HEK293 (cell line): ENCODE measurements at regions not wholly inside any gene's neighbourhood (a gene's known extent, or its start where the extent isn't known, plus 50 kb on each side); places are given as distances from the start of the nearest gene placed in this dataset.

Experiments
- CTCF ChIA-PET: fragments of 350-600 bp; formaldehyde crosslinking; extraction: SDS; loops from one replicate; lab custom pipeline; 2021; ENCODE audit warnings: antibody characterized with exemption; lab: Yijun Ruan, JAX
- POLR2A ChIA-PET: fragments of 300-600 bp; formaldehyde crosslinking; extraction: SDS; loops from one replicate; lab custom pipeline; 2020; ENCODE audit warnings: antibody characterized with exemption, inconsistent platforms; lab: Yijun Ruan, JAX
- H3K27ac ChIP-seq: fragments of 200-500 bp; sonication (Bioruptor generic); 2 replicates; pipeline ENCODE4 v1.5.1; 2014; ENCODE audit warnings: low read depth, low read length, control low read depth, inconsistent platforms; ENCODE audit errors: extremely low read depth
- H3K36me3 ChIP-seq, 2 experiments: fragments of 200-500 bp in 1 of 2; sonication (Bioruptor generic) in 1 of 2; 1 replicate in 1 of 2; 2 replicates in 1 of 2; pipeline ENCODE4 v1.5.1; 2014 to 2017; ENCODE audit warnings: inconsistent platforms in 2 of 2, low read length in 2 of 2; ENCODE audit not compliant: control insufficient read depth in 2 of 2, insufficient read depth in 1 of 2
- H3K4me1 ChIP-seq: fragments of 200-500 bp; sonication (Bioruptor generic); 2 replicates; pipeline ENCODE4 v1.5.1; 2014; ENCODE audit warnings: mild to moderate bottlenecking, low read length, inconsistent platforms; ENCODE audit not compliant: control insufficient read depth, insufficient read depth
- H3K4me3 ChIP-seq: 2 replicates; pipeline ENCODE4 v1.5.1; 2011; ENCODE audit warnings: low read depth, mild to moderate bottlenecking, control low read depth, low read length, moderate library complexity
- H3K9me3 ChIP-seq: fragments of 200-500 bp; sonication (Bioruptor generic); 2 replicates; pipeline ENCODE4 v1.5.1; 2014; ENCODE audit warnings: low read depth, low read length, inconsistent platforms; ENCODE audit not compliant: control insufficient read depth, insufficient read depth
- GLI2 ChIP-seq: fragments of 450-650 bp; formaldehyde crosslinking; IDR thresholded peaks from 2 replicates; pipeline ENCODE4; 2017; ENCODE audit warnings: missing biosample characterization, missing genetic modification characterization, low read depth, borderline replicate concordance
- GLI4 ChIP-seq: fragments of 450-650 bp; formaldehyde crosslinking; IDR thresholded peaks from 2 replicates; pipeline ENCODE4 v1.5.1; 2016; ENCODE audit warnings: missing biosample characterization, missing genetic modification characterization
- HOXD13 ChIP-seq: sonication (generic); formaldehyde crosslinking; IDR thresholded peaks from 2 replicates; pipeline ENCODE4 v1.8.0; 2022; ENCODE audit warnings: missing genetic modification reagents, borderline replicate concordance
- KLF9 ChIP-seq: fragments of 450-650 bp; formaldehyde crosslinking; IDR thresholded peaks from 2 replicates; pipeline ENCODE4 v1.5.1; 2016; ENCODE audit warnings: missing biosample characterization, missing genetic modification characterization, low read depth
- MZF1 ChIP-seq: fragments of 450-650 bp; formaldehyde crosslinking; IDR thresholded peaks from 2 replicates; pipeline ENCODE4 v1.5.1; 2017; ENCODE audit warnings: missing biosample characterization, missing genetic modification characterization, borderline replicate concordance
- OSR2 ChIP-seq: fragments of 450-650 bp; formaldehyde crosslinking; IDR thresholded peaks from 2 replicates; pipeline ENCODE4 v1.5.1; 2016; ENCODE audit warnings: missing biosample characterization, missing genetic modification characterization
- SCRT2 ChIP-seq: fragments of 450-650 bp; formaldehyde crosslinking; IDR thresholded peaks from 2 replicates; pipeline ENCODE4 v1.5.1; 2016; ENCODE audit warnings: missing biosample characterization, missing genetic modification characterization
- TRIM28 ChIP-seq: IDR thresholded peaks from 2 replicates; pipeline ENCODE4 v1.6.1; 2011; ENCODE audit warnings: low read length, control low read depth, borderline replicate concordance
- WT1 ChIP-seq: fragments of 450-650 bp; formaldehyde crosslinking; IDR thresholded peaks from 2 replicates; pipeline ENCODE4 v1.5.1; 2016; ENCODE audit warnings: missing biosample characterization, missing genetic modification characterization
- YY2 ChIP-seq: fragments of 450-650 bp; formaldehyde crosslinking; IDR thresholded peaks from 2 replicates; pipeline ENCODE4 v1.5.1; 2016; ENCODE audit warnings: missing biosample characterization, missing genetic modification characterization
- ZBTB17 ChIP-seq: fragments of 450-650 bp; formaldehyde crosslinking; IDR thresholded peaks from 2 replicates; pipeline ENCODE4 v1.5.1; 2016; ENCODE audit warnings: missing biosample characterization, missing genetic modification characterization
- ZBTB21 ChIP-seq: fragments of 450-650 bp; formaldehyde crosslinking; IDR thresholded peaks from 2 replicates; pipeline ENCODE4 v1.5.1; 2017; ENCODE audit warnings: missing biosample characterization, missing genetic modification characterization
- ZFP41 ChIP-seq: fragments of 450-650 bp; formaldehyde crosslinking; IDR thresholded peaks from 2 replicates; pipeline ENCODE4 v1.5.1; 2016; ENCODE audit warnings: missing biosample characterization, missing genetic modification characterization, borderline replicate concordance
- ZIC2 ChIP-seq: fragments of 450-650 bp; formaldehyde crosslinking; IDR thresholded peaks from 2 replicates; pipeline ENCODE4 v1.5.1; 2016; ENCODE audit warnings: missing biosample characterization, missing genetic modification characterization
- ZNF112 ChIP-seq: fragments of 450-650 bp; formaldehyde crosslinking; IDR thresholded peaks from 2 replicates; pipeline ENCODE4 v1.5.0; 2017; ENCODE audit warnings: missing biosample characterization, missing genetic modification characterization
- ZNF132 ChIP-seq: fragments of 450-650 bp; formaldehyde crosslinking; IDR thresholded peaks from 2 replicates; pipeline ENCODE4 v1.5.1; 2017; ENCODE audit warnings: missing biosample characterization, missing genetic modification characterization, borderline replicate concordance
- ZNF16 ChIP-seq: fragments of 450-650 bp; formaldehyde crosslinking; IDR thresholded peaks from 2 replicates; pipeline ENCODE4 v1.5.1; 2016; ENCODE audit warnings: low read depth, missing biosample characterization, missing genetic modification characterization
- ZNF169 ChIP-seq: fragments of 450-650 bp; formaldehyde crosslinking; IDR thresholded peaks from 2 replicates; pipeline ENCODE4 v1.5.1; 2016; ENCODE audit warnings: missing biosample characterization, missing genetic modification characterization
- ZNF175 ChIP-seq: fragments of 450-650 bp; formaldehyde crosslinking; IDR thresholded peaks from 2 replicates; pipeline ENCODE4 v1.5.1; 2016; ENCODE audit warnings: missing biosample characterization, missing genetic modification characterization
- ZNF184 ChIP-seq: fragments of 450-650 bp; IDR thresholded peaks from 2 replicates; pipeline ENCODE4 v1.5.1; 2018; ENCODE audit warnings: missing biosample characterization, mild to moderate bottlenecking, missing genetic modification characterization
- ZNF2 ChIP-seq: fragments of 450-650 bp; formaldehyde crosslinking; IDR thresholded peaks from 2 replicates; pipeline ENCODE4 v1.5.1; 2016; ENCODE audit warnings: missing biosample characterization, missing genetic modification characterization
- ZNF335 ChIP-seq: fragments of 450-650 bp; formaldehyde crosslinking; conservative IDR thresholded peaks from 2 replicates; pipeline ENCODE4 v1.5.1; 2016; ENCODE audit warnings: missing biosample characterization, missing genetic modification characterization
- ZNF37A ChIP-seq: fragments of 450-650 bp; IDR thresholded peaks from 2 replicates; pipeline ENCODE4 v1.5.1; 2018; ENCODE audit warnings: missing biosample characterization, missing genetic modification characterization
- ZNF521 ChIP-seq: fragments of 450-650 bp; formaldehyde crosslinking; IDR thresholded peaks from 2 replicates; pipeline ENCODE4 v1.5.1; 2017; ENCODE audit warnings: missing biosample characterization, mild to moderate bottlenecking, missing genetic modification characterization
- ZNF530 ChIP-seq: fragments of 450-650 bp; formaldehyde crosslinking; IDR thresholded peaks from 2 replicates; pipeline ENCODE4 v1.5.1; 2016; ENCODE audit warnings: low read depth, missing biosample characterization, missing genetic modification characterization
- ZNF624 ChIP-seq: fragments of 450-650 bp; formaldehyde crosslinking; IDR thresholded peaks from 2 replicates; pipeline ENCODE4 v1.5.1; 2017; ENCODE audit warnings: missing biosample characterization, missing genetic modification characterization
- ZNF707 ChIP-seq: fragments of 450-650 bp; formaldehyde crosslinking; IDR thresholded peaks from 2 replicates; pipeline ENCODE4 v1.5.1; 2016; ENCODE audit warnings: missing biosample characterization, missing genetic modification characterization
- ZNF830 ChIP-seq: fragments of 450-650 bp; IDR thresholded peaks from 2 replicates; pipeline ENCODE4 v1.5.0; 2018; ENCODE audit warnings: missing biosample characterization, missing genetic modification characterization, low read depth, mild to moderate bottlenecking, moderate library complexity
- TF ChIP-seq, protein P1 (sequence below): fragments of 450-650 bp; formaldehyde crosslinking; IDR thresholded peaks from 2 replicates; pipeline ENCODE4; 2016; ENCODE audit warnings: missing biosample characterization, missing genetic modification characterization
- TF ChIP-seq, protein P2 (sequence below): fragments of 450-650 bp; formaldehyde crosslinking; IDR thresholded peaks from 2 replicates; pipeline ENCODE4 v1.5.1; 2016; ENCODE audit warnings: missing biosample characterization, missing genetic modification characterization
- TF ChIP-seq, protein P3 (sequence below): fragments of 450-650 bp; formaldehyde crosslinking; IDR thresholded peaks from 2 replicates; pipeline ENCODE4 v1.5.1; 2017; ENCODE audit warnings: missing biosample characterization, missing genetic modification characterization
- TF ChIP-seq, protein P4 (sequence below): fragments of 450-650 bp; formaldehyde crosslinking; IDR thresholded peaks from 2 replicates; pipeline ENCODE4 v1.5.1; 2017; ENCODE audit warnings: missing biosample characterization, missing genetic modification characterization
- TF ChIP-seq, protein P5 (sequence below): sonication (generic); formaldehyde crosslinking; IDR thresholded peaks from 2 replicates; pipeline ENCODE4 v1.8.1; 2022; ENCODE audit warnings: mild to moderate bottlenecking, moderate library complexity, missing genetic modification reagents

DNA sequence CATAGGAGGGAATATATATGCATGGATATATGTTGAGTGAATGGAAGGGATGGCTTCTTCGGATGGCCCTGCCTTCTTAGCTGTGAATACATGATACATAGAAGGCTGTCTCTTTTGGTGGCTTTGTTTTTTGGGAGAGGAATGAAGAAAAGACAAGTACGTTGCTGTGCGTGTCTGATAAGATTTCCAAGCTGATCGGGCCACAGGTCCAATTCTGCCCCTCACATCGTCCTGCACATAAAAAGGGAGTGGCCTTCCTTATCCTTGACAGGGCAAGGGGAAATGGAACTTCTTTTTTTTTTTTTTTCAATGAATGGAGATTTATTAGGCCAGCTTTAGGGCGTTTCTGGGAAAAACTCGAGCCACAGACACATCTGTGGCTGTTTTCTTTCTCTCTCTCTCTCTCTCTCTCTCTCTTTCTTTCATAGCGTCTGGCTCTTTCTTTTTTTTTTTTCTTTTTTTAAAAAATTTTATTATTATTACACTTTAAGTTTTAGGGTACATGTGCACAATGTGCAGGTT lies 103.8 kb upstream of the SPATA13 start:
- no peak overlapping the region for H3K27ac ChIP-seq
- H3K9me3 ChIP-seq, result no peaks in the 10 kb centered on the region
- no peaks in the 10 kb centered on the region for H3K4me1 ChIP-seq
- ChIA-PET POLR2A (no interaction called here), CTCF (no interaction called here)
- no peak overlapping the region for H3K4me3 ChIP-seq
- TF ChIP-seq ZNF175 (tag by site-specific recombination) (no peak), ZBTB21 (tag by site-specific recombination) (no peak), ZNF16 (tag by site-specific recombination) (no peak), HOXD13 (CRISPR knock-in tag) (no peak), MZF1 (tag by site-specific recombination) (no peak), ZNF112 (tag by site-specific recombination) (no peak), KLF9 (no peak), YY2 (tag by site-specific recombination) (no peak), GLI4 (tag by site-specific recombination) (no peak), TRIM28 (no peak), ZNF132 (no peak), ZNF707 (no peak), ZNF335 (no peak), ZNF530 (no peak), ZNF169 (tag by site-specific recombination) (no peak), ZNF624 (tag by site-specific recombination) (no peak), ZBTB17 (tag by site-specific recombination) (no peak)
- TF ChIP-seq, protein P1, sequence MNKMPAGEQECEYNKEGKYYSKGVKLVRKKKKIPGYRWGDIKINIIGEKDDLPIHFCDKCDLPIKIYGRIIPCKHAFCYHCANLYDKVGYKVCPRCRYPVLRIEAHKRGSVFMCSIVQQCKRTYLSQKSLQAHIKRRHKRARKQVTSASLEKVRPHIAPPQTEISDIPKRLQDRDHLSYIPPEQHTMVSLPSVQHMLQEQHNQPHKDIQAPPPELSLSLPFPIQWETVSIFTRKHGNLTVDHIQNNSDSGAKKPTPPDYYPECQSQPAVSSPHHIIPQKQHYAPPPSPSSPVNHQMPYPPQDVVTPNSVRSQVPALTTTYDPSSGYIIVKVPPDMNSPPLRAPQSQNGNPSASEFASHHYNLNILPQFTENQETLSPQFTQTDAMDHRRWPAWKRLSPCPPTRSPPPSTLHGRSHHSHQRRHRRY (tag by site-specific recombination), result no peak
- TF ChIP-seq, protein P2, sequence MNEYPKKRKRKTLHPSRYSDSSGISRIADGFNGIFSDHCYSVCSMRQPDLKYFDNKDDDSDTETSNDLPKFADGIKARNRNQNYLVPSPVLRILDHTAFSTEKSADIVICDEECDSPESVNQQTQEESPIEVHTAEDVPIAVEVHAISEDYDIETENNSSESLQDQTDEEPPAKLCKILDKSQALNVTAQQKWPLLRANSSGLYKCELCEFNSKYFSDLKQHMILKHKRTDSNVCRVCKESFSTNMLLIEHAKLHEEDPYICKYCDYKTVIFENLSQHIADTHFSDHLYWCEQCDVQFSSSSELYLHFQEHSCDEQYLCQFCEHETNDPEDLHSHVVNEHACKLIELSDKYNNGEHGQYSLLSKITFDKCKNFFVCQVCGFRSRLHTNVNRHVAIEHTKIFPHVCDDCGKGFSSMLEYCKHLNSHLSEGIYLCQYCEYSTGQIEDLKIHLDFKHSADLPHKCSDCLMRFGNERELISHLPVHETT (tag by site-specific recombination), result no peak
- TF ChIP-seq, protein P3, sequence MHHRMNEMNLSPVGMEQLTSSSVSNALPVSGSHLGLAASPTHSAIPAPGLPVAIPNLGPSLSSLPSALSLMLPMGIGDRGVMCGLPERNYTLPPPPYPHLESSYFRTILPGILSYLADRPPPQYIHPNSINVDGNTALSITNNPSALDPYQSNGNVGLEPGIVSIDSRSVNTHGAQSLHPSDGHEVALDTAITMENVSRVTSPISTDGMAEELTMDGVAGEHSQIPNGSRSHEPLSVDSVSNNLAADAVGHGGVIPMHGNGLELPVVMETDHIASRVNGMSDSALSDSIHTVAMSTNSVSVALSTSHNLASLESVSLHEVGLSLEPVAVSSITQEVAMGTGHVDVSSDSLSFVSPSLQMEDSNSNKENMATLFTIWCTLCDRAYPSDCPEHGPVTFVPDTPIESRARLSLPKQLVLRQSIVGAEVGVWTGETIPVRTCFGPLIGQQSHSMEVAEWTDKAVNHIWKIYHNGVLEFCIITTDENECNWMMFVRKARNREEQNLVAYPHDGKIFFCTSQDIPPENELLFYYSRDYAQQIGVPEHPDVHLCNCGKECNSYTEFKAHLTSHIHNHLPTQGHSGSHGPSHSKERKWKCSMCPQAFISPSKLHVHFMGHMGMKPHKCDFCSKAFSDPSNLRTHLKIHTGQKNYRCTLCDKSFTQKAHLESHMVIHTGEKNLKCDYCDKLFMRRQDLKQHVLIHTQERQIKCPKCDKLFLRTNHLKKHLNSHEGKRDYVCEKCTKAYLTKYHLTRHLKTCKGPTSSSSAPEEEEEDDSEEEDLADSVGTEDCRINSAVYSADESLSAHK (tag by site-specific recombination), result no peak
- no peaks in the 10 kb centered on the region for H3K36me3 ChIP-seq

DNA sequence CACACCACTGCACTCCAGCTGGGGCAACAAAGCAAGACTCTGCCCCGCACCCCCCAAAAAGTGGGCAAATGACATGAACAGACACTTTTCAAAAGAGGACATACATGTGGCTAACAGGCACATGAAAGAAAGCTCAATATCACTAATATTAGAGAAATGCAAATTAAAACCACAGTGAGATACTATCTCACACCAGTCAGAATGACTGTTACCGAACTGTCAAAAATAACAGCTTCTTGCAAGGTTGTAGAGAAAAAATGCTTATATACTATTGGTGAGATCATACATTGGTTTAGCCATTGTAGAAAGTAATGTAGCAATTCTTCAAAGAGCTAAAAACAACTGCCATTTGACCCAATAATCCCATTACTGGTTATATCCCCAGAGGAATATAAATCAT lies 99.5 kb upstream of the SPATA13 start:
- no peaks in the 10 kb centered on the region for H3K9me3 ChIP-seq
- CTCF ChIA-PET, result interaction anchor here (0.7 kb wide), 1 partner anchor 55 kb away, joined by 3 read pairs; no protein-coding TSS in a partner anchor
- TF ChIP-seq SCRT2 (tag by site-specific recombination) (no peak), ZNF37A (tag by site-specific recombination) (no peak), ZNF184 (tag by site-specific recombination) (no peak), ZNF521 (tag by site-specific recombination) (no peak), ZNF830 (tag by site-specific recombination) (no peak), ZFP41 (tag by site-specific recombination) (no peak), ZNF2 (tag by site-specific recombination) (no peak), WT1 (tag by site-specific recombination) (no peak), ZNF132 (no peak), GLI2 (tag by site-specific recombination) (no peak), ZIC2 (tag by site-specific recombination) (no peak), OSR2 (tag by site-specific recombination) (no peak)
- TF ChIP-seq, protein P4, sequence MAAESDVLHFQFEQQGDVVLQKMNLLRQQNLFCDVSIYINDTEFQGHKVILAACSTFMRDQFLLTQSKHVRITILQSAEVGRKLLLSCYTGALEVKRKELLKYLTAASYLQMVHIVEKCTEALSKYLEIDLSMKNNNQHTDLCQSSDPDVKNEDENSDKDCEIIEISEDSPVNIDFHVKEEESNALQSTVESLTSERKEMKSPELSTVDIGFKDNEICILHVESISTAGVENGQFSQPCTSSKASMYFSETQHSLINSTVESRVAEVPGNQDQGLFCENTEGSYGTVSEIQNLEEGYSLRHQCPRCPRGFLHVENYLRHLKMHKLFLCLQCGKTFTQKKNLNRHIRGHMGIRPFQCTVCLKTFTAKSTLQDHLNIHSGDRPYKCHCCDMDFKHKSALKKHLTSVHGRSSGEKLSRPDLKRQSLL (tag by site-specific recombination), result no peak
- TF ChIP-seq, protein P5, sequence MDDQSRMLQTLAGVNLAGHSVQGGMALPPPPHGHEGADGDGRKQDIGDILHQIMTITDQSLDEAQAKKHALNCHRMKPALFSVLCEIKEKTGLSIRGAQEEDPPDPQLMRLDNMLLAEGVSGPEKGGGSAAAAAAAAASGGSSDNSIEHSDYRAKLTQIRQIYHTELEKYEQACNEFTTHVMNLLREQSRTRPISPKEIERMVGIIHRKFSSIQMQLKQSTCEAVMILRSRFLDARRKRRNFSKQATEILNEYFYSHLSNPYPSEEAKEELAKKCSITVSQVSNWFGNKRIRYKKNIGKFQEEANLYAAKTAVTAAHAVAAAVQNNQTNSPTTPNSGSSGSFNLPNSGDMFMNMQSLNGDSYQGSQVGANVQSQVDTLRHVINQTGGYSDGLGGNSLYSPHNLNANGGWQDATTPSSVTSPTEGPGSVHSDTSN (CRISPR knock-in tag), result no peak

More for the DNA sequence above, 99.5 kb upstream of the SPATA13 start:
- Histone ChIP-seq H3K4me3 (no peak overlapping the region), H3K36me3 (no peaks in the 10 kb centered on the region), H3K4me1 (no peaks in the 10 kb centered on the region), H3K27ac (no peak overlapping the region)
- POLR2A ChIA-PET, result no interaction called here
